ENCODE measurements at regions not wholly inside any gene's neighbourhood (a gene's known extent, or its start where the extent isn't known, plus 50 kb on each side); places are given as distances from the start of the nearest gene placed in this dataset.

GRCh38 chr6:3518356-3519190, 61.7 kb upstream of the SLC22A23 start:
- Mint-ChIP-seq H3K4me3 (no peak overlapping the region), H3K4me1 (peaks cover 7% of the 10 kb centered on the region; the same call in 2 of the 3 replicates), H3K27ac (peak overlapping the region; percentile 20), H3K9me3 (no peaks in the 10 kb centered on the region), H3K36me3 (ENCODE audit: low read depth) (no peaks in the 10 kb centered on the region), H3K27me3 (ENCODE audit: insufficient read depth, low read depth, poor library complexity) (peaks cover 4% of the 10 kb centered on the region)
- Histone ChIP-seq H3K27me3 (ENCODE audit: insufficient read depth) (no peaks in the 10 kb centered on the region), H4K20me1 (replicated peaks; ENCODE audit: insufficient read depth) (no peaks in the 10 kb centered on the region), H3K4me1 (ENCODE audit: insufficient read depth) (no peaks in the 10 kb centered on the region), H3K4me3 (no peak overlapping the region), H3K36me3 (ENCODE audit: insufficient read depth) (no peaks in the 10 kb centered on the region), H3F3A (replicated peaks; ENCODE audit: low read depth) (no peaks in the 10 kb centered on the region), H2AFZ (peak overlapping the region; percentile 93), H3K9me2 (ENCODE audit: insufficient read depth) (no peaks in the 10 kb centered on the region), H3K4me2 (no peak overlapping the region), H3K27ac (ENCODE audit: low read depth) (no peak overlapping the region), H3K79me2 (replicated peaks; ENCODE audit: insufficient read depth) (no peaks in the 10 kb centered on the region)
- TF ChIP-seq ETS1 (IDR thresholded peaks at IDR 0.05), result no peak
- TF ChIP-seq JUNB (IDR thresholded peaks at IDR 0.05; ENCODE audit: unreplicated experiment), result no peak
- TF ChIP-seq REST (IDR thresholded peaks at IDR 0.05; ENCODE audit: unreplicated experiment), result no peak
- TF ChIP-seq ZNF331 (CRISPR knock-in tag; IDR thresholded peaks at IDR 0.05; ENCODE audit: low read depth), result no peak
- TF ChIP-seq EZH2 (IDR thresholded peaks at IDR 0.05; ENCODE audit: low read depth, unreplicated experiment), result no peak
- no peak for TF ChIP-seq CREB1 (CRISPR knock-in tag; IDR thresholded peaks at IDR 0.05; ENCODE audit: low read depth)
- TF ChIP-seq CTCF (conservative IDR thresholded peaks at IDR 0.05; ENCODE audit: low read depth in 2 of 2), result no peak
- no peak for TF ChIP-seq STAT1 (IDR thresholded peaks at IDR 0.05; ENCODE audit: unreplicated experiment)
- TF ChIP-seq NANOG (IDR thresholded peaks at IDR 0.05; ENCODE audit: borderline replicate concordance), result no peak
- TF ChIP-seq ZNF462 (CRISPR knock-in tag; IDR thresholded peaks at IDR 0.05), result no peak
- no peak for TF ChIP-seq EZH2phosphoT487 (IDR thresholded peaks at IDR 0.05; ENCODE audit: unreplicated experiment)
- TF ChIP-seq ZNF114 (CRISPR knock-in tag; IDR thresholded peaks at IDR 0.05), result no peak
- TF ChIP-seq POLR2AphosphoS5 (IDR thresholded peaks at IDR 0.05; ENCODE audit: low read depth), result no peak
- ATAC-seq (peak; percentile 70), DNase-seq (ENCODE audit: low spot score) (no peak)
